Endothelial cell (in vitro differentiated cells): ENCODE measurements at regions not wholly inside any gene's neighbourhood (a gene's known extent, or its start where the extent isn't known, plus 50 kb on each side); places are given as distances from the start of the nearest gene placed in this dataset.

ENCODE experiments used
- DNase-seq: peaks from one replicate; pipeline ENCODE4 v3.0.0; 2021; ENCODE audit warnings: low spot score
- H3K27ac Mint-ChIP-seq: one replicate; pipeline ENCODE4 v1.8.0; 2021; ENCODE audit warnings: mixed read lengths, inconsistent platforms; ENCODE audit not compliant: unreplicated experiment
- H3K27me3 Mint-ChIP-seq: one replicate; pipeline ENCODE4 v1.8.0; 2021; ENCODE audit warnings: mild to moderate bottlenecking, moderate library complexity, mixed read lengths, inconsistent platforms; ENCODE audit not compliant: unreplicated experiment
- H3K36me3 Mint-ChIP-seq: one replicate; pipeline ENCODE4 v1.8.0; 2021; ENCODE audit warnings: mild to moderate bottlenecking, low read depth, mixed read lengths, inconsistent platforms; ENCODE audit not compliant: unreplicated experiment
- H3K4me1 Mint-ChIP-seq: one replicate; pipeline ENCODE4 v1.8.0; 2021; ENCODE audit warnings: mild to moderate bottlenecking, mixed read lengths, inconsistent platforms; ENCODE audit not compliant: unreplicated experiment
- H3K4me3 Mint-ChIP-seq: one replicate; pipeline ENCODE4 v1.8.0; 2021; ENCODE audit warnings: mild to moderate bottlenecking, mixed read lengths, inconsistent platforms; ENCODE audit not compliant: unreplicated experiment
- H3K9me3 Mint-ChIP-seq: one replicate; pipeline ENCODE4 v1.8.0; 2021; ENCODE audit warnings: mixed read lengths, inconsistent platforms; ENCODE audit not compliant: unreplicated experiment
- TF ChIP-seq, protein P1 (sequence below): fragments of 200-600 bp; sonication (generic); IDR thresholded peaks from one replicate; pipeline ENCODE4 v1.5.0; 2021; ENCODE audit warnings: antibody characterized with exemption; ENCODE audit not compliant: unreplicated experiment

DNA sequence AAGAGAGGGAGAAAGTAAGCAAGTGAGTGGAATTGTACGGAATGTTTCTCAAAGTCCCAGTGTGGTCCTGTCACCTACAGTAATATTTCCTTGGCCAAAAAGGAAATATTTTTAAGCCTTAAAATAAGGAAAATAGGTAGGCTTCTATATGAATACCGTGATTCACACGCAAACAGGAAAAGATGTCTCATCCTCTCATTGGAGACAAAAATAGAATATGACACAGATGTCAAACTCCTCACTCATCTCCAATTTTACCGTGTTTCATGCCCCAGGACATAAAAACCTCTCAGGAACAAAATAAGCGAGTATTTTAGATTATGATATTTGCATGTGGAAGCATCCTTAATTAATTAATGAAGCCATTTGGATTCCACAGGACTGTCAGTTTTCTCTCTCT lies 1269.5 kb downstream of the RAPGEF2 start:
- H3K4me1 Mint-ChIP-seq = peaks cover 4% of the 10 kb centered on the region
- H3K4me3 Mint-ChIP-seq = no peak overlapping the region
- TF ChIP-seq, protein P1, sequence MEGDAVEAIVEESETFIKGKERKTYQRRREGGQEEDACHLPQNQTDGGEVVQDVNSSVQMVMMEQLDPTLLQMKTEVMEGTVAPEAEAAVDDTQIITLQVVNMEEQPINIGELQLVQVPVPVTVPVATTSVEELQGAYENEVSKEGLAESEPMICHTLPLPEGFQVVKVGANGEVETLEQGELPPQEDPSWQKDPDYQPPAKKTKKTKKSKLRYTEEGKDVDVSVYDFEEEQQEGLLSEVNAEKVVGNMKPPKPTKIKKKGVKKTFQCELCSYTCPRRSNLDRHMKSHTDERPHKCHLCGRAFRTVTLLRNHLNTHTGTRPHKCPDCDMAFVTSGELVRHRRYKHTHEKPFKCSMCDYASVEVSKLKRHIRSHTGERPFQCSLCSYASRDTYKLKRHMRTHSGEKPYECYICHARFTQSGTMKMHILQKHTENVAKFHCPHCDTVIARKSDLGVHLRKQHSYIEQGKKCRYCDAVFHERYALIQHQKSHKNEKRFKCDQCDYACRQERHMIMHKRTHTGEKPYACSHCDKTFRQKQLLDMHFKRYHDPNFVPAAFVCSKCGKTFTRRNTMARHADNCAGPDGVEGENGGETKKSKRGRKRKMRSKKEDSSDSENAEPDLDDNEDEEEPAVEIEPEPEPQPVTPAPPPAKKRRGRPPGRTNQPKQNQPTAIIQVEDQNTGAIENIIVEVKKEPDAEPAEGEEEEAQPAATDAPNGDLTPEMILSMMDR = no peak
- H3K36me3 Mint-ChIP-seq = no peaks in the 10 kb centered on the region
- DNase-seq = no peak
- H3K27ac Mint-ChIP-seq = no peak overlapping the region
- no peaks in the 10 kb centered on the region for H3K9me3 Mint-ChIP-seq
- no peaks in the 10 kb centered on the region for H3K27me3 Mint-ChIP-seq

- Mint-ChIP-seq H3K36me3 (no peaks in the 10 kb centered on the region), H3K9me3 (no peaks in the 10 kb centered on the region), H3K27me3 (no peaks in the 10 kb centered on the region), H3K4me1 (peaks cover 4% of the 10 kb centered on the region), H3K27ac (no peak overlapping the region), H3K4me3 (no peak overlapping the region)
- no peak for DNase-seq
- TF ChIP-seq, protein P1 = no peak
These were observed 1271.0 kb downstream of the RAPGEF2 start for GRCh38 chr4:160373911-160374310.

- no peaks in the 10 kb centered on the region for H3K9me3 Mint-ChIP-seq
- no peaks in the 10 kb centered on the region for H3K36me3 Mint-ChIP-seq
- H3K27ac Mint-ChIP-seq = no peak overlapping the region
- TF ChIP-seq, protein P1 = no peak
- no peak overlapping the region for H3K4me3 Mint-ChIP-seq
- DNase-seq = no peak
- H3K4me1 Mint-ChIP-seq = peaks cover 4% of the 10 kb centered on the region
- no peaks in the 10 kb centered on the region for H3K27me3 Mint-ChIP-seq
These were observed 1273.0 kb downstream of the RAPGEF2 start for GRCh38 chr4:160375772-160376452.

DNA sequence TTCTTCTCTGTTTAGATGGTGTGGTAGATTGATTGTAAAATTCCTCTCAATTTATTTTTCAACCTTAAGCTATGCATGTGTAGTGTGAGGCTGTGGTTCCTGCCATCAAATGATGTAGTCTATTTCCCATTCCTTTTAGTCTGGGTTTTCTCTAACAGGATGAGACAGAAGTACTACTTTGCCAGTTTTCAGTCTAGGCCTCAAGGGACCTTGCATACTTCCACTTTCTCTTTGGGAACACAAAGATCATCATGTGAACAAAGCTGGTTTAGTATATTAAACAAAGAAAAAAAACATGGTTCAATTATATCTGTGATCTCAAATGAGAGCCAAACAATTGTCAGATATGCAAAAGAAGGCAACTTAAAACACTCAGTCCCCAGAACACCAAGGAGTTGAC lies 1284.0 kb downstream of the RAPGEF2 start:
- H3K4me3 Mint-ChIP-seq = no peak overlapping the region
- no peak for DNase-seq
- no peak overlapping the region for H3K27ac Mint-ChIP-seq
- TF ChIP-seq, protein P1 = no peak
- peaks cover 2% of the 10 kb centered on the region for H3K27me3 Mint-ChIP-seq
- no peaks in the 10 kb centered on the region for H3K4me1 Mint-ChIP-seq
- peaks cover 7% of the 10 kb centered on the region for H3K9me3 Mint-ChIP-seq
- H3K36me3 Mint-ChIP-seq = peaks cover 6% of the 10 kb centered on the region

GRCh38 chr4:160399826-160400225 lies 1296.9 kb downstream of the RAPGEF2 start:
- TF ChIP-seq, protein P1 = no peak
- no peaks in the 10 kb centered on the region for H3K36me3 Mint-ChIP-seq
- no peaks in the 10 kb centered on the region for H3K9me3 Mint-ChIP-seq
- no peak for DNase-seq
- no peak overlapping the region for H3K4me3 Mint-ChIP-seq
- no peaks in the 10 kb centered on the region for H3K4me1 Mint-ChIP-seq
- H3K27ac Mint-ChIP-seq = no peak overlapping the region
- H3K27me3 Mint-ChIP-seq = peaks cover 2% of the 10 kb centered on the region
